ENCODE measurements at regions not wholly inside any gene's neighbourhood (a gene's known extent, or its start where the extent isn't known, plus 50 kb on each side); places are given as distances from the start of the nearest gene placed in this dataset.

- ATAC-seq: no peak
- intact Hi-C loops (cut with micrococcal nuclease): no loop called here
- Mint-ChIP-seq H3K36me3 (no peaks in the 10 kb centered on the region), H3K4me3 (no peak overlapping the region), H3K9me3 (no peaks in the 10 kb centered on the region), H3K4me1 (no peaks in the 10 kb centered on the region), H3K27me3 (ENCODE audit: low read depth in 2 of 2) (peaks cover 21 to 54% of the 10 kb centered on the region in 2 donors), H3K27ac (no peak overlapping the region)
- no peaks in the 10 kb centered on the region for H3K9me3 ChIP-seq (ENCODE audit: control insufficient read depth, insufficient read depth, low read length)
- no peaks in the 10 kb centered on the region for H3K36me3 ChIP-seq (ENCODE audit: control insufficient read depth, insufficient read depth, low read length)
- no peaks in the 10 kb centered on the region for H3K27me3 ChIP-seq (ENCODE audit: control insufficient read depth, insufficient read depth, low read length)
- DNase-seq: no peak
- H3K27ac ChIP-seq (ENCODE audit: low read length): no peak overlapping the region
- TF ChIP-seq, protein P1, sequence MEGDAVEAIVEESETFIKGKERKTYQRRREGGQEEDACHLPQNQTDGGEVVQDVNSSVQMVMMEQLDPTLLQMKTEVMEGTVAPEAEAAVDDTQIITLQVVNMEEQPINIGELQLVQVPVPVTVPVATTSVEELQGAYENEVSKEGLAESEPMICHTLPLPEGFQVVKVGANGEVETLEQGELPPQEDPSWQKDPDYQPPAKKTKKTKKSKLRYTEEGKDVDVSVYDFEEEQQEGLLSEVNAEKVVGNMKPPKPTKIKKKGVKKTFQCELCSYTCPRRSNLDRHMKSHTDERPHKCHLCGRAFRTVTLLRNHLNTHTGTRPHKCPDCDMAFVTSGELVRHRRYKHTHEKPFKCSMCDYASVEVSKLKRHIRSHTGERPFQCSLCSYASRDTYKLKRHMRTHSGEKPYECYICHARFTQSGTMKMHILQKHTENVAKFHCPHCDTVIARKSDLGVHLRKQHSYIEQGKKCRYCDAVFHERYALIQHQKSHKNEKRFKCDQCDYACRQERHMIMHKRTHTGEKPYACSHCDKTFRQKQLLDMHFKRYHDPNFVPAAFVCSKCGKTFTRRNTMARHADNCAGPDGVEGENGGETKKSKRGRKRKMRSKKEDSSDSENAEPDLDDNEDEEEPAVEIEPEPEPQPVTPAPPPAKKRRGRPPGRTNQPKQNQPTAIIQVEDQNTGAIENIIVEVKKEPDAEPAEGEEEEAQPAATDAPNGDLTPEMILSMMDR (IDR thresholded peaks at IDR 0.05): no peak
- H3K4me1 ChIP-seq (ENCODE audit: control insufficient read depth, insufficient read depth, low read length): no peaks in the 10 kb centered on the region
- no peak overlapping the region for H3K4me3 ChIP-seq (ENCODE audit: low read length)
- WGBS (ENCODE audit: insufficient coverage): 68% methylated on average over 6 of the region's 6 CpGs
Measured at GRCh38 chr11:119908573-119908904, 179.5 kb upstream of the NECTIN1 start.

- Histone ChIP-seq H3K36me3 (ENCODE audit: control insufficient read depth, insufficient read depth, low read length) (no peaks in the 10 kb centered on the region), H3K4me1 (ENCODE audit: control insufficient read depth, insufficient read depth, low read length) (no peaks in the 10 kb centered on the region), H3K4me3 (ENCODE audit: low read length) (no peak overlapping the region), H3K27ac (ENCODE audit: low read length) (no peak overlapping the region), H3K9me3 (ENCODE audit: control insufficient read depth, insufficient read depth, low read length) (no peaks in the 10 kb centered on the region), H3K27me3 (ENCODE audit: control insufficient read depth, insufficient read depth, low read length) (no peaks in the 10 kb centered on the region)
- TF ChIP-seq, protein P1 (IDR thresholded peaks at IDR 0.05): no peak
- WGBS (ENCODE audit: insufficient coverage): 57% methylated on average over 14 of the region's 14 CpGs
- H3K4me3 Mint-ChIP-seq: no peak overlapping the region
- intact Hi-C loops (cut with micrococcal nuclease): no loop called here
- no peaks in the 10 kb centered on the region for H3K4me1 Mint-ChIP-seq
- no peak overlapping the region for H3K27ac Mint-ChIP-seq
- no peaks in the 10 kb centered on the region for H3K9me3 Mint-ChIP-seq
- no peaks in the 10 kb centered on the region for H3K36me3 Mint-ChIP-seq
- peaks cover 21 to 49% of the 10 kb centered on the region in 2 donors for H3K27me3 Mint-ChIP-seq (ENCODE audit: low read depth in 2 of 2)
- no peak for DNase-seq
- no peak for ATAC-seq
Measured at GRCh38 chr11:119907878-119908572, 179.0 kb upstream of the NECTIN1 start.

DNA sequence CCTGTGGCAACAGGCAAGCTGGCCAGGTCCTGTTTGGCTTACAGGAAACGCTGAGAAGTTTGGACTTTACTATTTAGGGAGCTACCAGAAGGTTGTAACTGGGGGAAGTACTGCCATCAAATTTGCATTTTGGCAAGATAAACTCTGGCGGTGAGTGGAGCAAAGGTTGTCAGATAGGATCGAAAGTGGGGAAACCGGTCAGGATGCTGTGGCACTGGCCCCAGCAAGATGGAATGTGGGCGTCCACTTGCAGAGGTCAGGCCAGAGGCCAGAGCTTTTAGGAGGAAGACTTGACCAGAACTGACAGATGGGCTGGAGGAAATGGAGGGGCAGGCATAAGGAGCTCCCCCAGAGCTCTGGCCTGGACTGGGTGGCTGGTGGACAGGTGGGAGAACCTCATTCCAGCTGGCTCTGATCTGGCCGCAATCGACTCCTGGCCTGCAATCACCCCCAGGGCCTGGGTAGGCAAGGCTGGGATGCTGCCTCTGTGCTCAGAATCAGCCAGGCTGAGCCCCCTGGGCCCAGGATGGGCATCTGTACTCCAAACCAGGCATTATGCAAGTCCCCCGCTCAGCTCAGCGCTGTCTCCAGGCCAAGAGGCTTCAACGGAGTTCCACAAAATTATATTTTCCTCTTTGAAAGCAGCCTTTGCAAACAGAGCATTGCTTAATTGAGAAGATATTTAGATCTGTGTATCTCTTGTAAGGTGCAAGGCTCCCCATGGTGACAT, 178.3 kb upstream of the NECTIN1 start:
- H3K4me3 Mint-ChIP-seq: no peak overlapping the region
- ATAC-seq: no peak

More for the DNA sequence above, 178.3 kb upstream of the NECTIN1 start:
- H3K27ac ChIP-seq (ENCODE audit: low read length): no peak overlapping the region
- TF ChIP-seq, protein P1 (IDR thresholded peaks at IDR 0.05): no peak
- no peak for DNase-seq
- Mint-ChIP-seq H3K36me3 (no peaks in the 10 kb centered on the region), H3K4me1 (no peaks in the 10 kb centered on the region), H3K27ac (no peak overlapping the region), H3K9me3 (no peaks in the 10 kb centered on the region), H3K27me3 (ENCODE audit: low read depth in 2 of 2) (peaks cover 23 to 51% of the 10 kb centered on the region in 2 donors)
- no peaks in the 10 kb centered on the region for H3K27me3 ChIP-seq (ENCODE audit: control insufficient read depth, insufficient read depth, low read length)
- no peaks in the 10 kb centered on the region for H3K36me3 ChIP-seq (ENCODE audit: control insufficient read depth, insufficient read depth, low read length)
- 86% methylated on average over 10 of the region's 10 CpGs for WGBS (ENCODE audit: insufficient coverage)
- H3K4me1 ChIP-seq (ENCODE audit: control insufficient read depth, insufficient read depth, low read length): no peaks in the 10 kb centered on the region
- intact Hi-C loops (cut with micrococcal nuclease): no loop called here
- no peak overlapping the region for H3K4me3 ChIP-seq (ENCODE audit: low read length)
- no peaks in the 10 kb centered on the region for H3K9me3 ChIP-seq (ENCODE audit: control insufficient read depth, insufficient read depth, low read length)
